Rectal smooth muscle tissue (tissue), 1 donor: ENCODE measurements at regions not wholly inside any gene's neighbourhood (a gene's known extent, or its start where the extent isn't known, plus 50 kb on each side); places are given as distances from the start of the nearest gene placed in this dataset.

Source experiments
- H3K27ac ChIP-seq: one replicate; pipeline ENCODE4 v1.7.0; 2013; ENCODE audit warnings: low read depth, low read length, inconsistent platforms
- H3K27me3 ChIP-seq: one replicate; pipeline ENCODE4 v1.7.0; 2013; ENCODE audit warnings: low read length; ENCODE audit not compliant: control insufficient read depth, insufficient read depth
- H3K36me3 ChIP-seq: one replicate; pipeline ENCODE4 v1.7.0; 2013; ENCODE audit warnings: low read length; ENCODE audit not compliant: control insufficient read depth, insufficient read depth
- H3K4me1 ChIP-seq: one replicate; pipeline ENCODE4 v1.7.0; 2013; ENCODE audit warnings: low read length; ENCODE audit not compliant: control insufficient read depth, insufficient read depth
- H3K4me3 ChIP-seq: one replicate; pipeline ENCODE4 v1.7.0; 2013; ENCODE audit warnings: low read length
- H3K9ac ChIP-seq: one replicate; pipeline ENCODE4 v1.7.0; 2013; ENCODE audit warnings: low read length

DNA sequence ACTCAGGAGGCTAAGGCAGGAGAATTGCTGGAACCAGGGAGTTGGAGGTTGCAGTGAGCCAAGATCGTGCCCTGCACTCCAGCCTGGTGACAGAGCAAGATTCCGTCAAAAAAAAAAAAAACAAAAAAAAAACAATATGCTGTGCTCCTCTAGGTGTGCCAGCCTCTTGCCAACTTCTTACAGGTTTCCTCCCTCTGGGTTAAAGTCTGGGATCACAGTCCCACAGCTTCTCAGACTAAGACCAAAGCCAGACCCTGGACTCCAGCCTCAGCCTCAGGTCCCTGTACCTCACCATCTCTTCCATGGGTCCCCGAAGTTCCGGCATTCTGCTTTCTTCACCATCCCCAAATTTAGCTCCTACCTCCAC, 180.8 kb upstream of the MVB12B start:
- no peaks in the 10 kb centered on the region for H3K4me1 ChIP-seq
- H3K9ac ChIP-seq: no peak overlapping the region
- H3K4me3 ChIP-seq: no peak overlapping the region

DNA sequence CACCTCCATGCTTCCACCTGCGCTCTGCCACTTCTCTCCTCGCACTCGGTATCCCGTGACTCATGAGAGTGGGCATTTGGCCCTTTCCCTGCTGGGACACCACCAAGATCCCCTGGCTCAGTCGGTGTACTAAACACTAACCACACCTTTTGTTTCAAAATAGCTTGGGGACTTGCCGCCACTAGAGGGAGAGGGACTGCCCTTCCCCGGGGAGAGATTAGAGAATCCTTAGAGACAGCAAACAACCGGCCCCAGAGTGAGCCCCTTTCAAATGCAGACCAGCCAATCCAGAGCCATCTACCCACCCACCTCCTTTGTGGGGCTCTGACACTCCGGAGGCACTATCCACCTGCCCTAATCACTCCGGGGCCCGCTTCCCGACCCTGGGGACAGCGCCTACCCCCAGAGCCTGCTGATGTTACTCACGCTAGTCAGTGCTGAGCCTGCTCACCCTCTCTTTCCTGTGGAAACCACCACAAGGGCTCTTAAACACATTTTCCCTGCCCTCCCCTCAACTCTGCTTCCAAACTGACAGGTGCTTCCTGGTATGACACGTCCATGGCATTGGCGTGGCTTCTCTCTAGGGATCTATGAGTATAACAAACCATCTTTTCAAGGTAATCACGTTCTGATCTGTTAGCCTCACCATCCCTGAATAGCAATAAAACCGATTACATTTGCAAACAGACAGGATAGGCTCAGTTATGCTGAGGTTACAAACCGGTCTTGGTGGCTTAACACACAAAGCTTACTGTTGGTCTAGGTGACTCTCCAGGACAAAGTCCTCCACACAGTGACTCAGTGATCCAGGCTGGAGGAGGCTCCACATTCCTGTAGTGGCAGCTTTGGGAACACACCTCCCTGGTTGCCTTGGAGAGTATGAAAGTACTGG, 180.1 kb upstream of the MVB12B start:
- no peaks in the 10 kb centered on the region for H3K36me3 ChIP-seq
- peaks cover 2% of the 10 kb centered on the region for H3K4me1 ChIP-seq
- no peak overlapping the region for H3K27ac ChIP-seq
- no peak overlapping the region for H3K4me3 ChIP-seq
- no peak overlapping the region for H3K9ac ChIP-seq
- no peaks in the 10 kb centered on the region for H3K27me3 ChIP-seq

More for the DNA sequence above, 180.8 kb upstream of the MVB12B start:
- H3K36me3 ChIP-seq: no peaks in the 10 kb centered on the region
- no peak overlapping the region for H3K27ac ChIP-seq
- no peaks in the 10 kb centered on the region for H3K27me3 ChIP-seq

DNA sequence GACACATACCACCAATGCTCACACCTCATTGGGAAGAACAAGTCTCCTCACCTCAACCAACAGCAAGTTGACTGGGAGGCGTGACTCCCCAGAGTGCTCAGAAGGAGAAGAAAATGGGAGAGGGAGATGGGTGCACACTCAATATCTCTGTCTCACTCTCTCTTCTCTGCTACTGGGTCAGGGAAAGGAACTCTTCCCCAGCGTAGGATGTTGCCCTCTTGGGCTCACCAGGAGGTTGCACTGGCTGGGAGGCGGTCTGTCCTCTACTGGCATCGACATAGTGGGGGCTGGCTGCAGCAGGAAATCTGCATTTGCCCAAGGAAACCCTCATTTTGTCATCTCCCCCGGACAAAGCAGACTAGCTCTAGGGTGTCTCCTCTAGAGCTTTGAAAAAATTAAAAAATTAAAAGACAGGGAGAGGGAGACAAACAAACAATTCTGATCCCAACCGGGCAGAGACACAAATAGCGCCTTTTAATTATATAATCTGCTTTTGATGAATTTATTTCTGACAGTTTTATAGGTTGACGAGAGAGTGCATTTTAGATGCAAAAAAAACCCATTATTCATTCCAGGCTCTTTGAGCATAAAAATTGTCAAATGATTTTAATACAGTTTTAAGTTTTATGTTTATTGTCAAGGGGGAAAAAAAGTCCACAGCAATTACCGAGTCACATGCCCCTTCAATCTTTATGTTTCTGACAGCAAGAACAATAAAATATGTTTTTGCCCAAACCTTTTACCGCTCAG, 179.3 kb upstream of the MVB12B start:
- Histone ChIP-seq H3K27me3 (no peaks in the 10 kb centered on the region), H3K27ac (no peak overlapping the region), H3K4me1 (peaks cover 2% of the 10 kb centered on the region), H3K9ac (no peak overlapping the region), H3K36me3 (no peaks in the 10 kb centered on the region), H3K4me3 (no peak overlapping the region)

DNA sequence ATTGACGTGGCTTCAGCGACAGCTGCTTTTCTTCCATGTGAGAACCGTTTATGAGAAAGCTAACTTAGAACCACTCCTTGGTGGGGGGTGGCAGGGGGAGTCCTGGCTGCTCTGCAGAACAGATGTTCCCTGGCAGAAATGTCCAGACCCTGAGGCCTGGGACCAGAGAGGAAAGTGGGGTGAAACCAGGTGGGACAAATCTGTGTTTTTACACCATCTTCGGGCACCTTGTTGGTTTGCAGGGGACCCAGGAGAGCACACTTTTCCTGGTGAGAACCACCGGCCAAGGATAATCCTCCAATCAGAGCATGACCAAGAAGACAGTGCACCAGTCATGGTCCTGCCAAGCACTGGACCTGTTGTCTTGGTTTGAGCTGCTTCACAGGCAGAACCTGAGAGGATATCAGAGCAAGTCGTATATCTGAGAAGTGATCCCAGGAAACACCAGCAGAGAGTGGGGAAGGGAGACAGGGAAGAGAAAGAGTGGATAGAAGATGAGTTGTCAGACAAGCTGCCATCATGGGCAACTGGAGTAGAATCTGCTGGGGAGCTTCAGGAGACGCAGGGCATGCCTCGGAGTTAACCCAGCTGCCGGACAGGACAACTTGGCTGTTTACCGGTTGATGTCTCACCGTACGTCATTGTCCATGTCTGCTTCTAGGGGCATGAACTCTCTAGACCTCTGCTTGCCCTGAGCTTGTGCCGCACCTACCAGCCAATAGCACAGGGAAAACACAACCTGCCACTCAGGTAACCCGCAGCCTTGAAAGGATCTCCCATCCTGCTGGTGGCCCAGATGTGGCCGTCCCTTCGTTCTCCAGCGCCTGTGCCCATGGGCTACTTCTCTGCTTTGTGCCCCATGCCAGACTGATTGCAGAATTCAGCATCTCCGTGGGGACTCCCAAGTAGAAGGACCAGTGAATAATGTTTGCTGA, 178.4 kb upstream of the MVB12B start:
- Histone ChIP-seq H3K27me3 (no peaks in the 10 kb centered on the region), H3K36me3 (no peaks in the 10 kb centered on the region), H3K9ac (no peak overlapping the region), H3K4me3 (no peak overlapping the region), H3K27ac (no peak overlapping the region), H3K4me1 (peaks cover 2% of the 10 kb centered on the region)

DNA sequence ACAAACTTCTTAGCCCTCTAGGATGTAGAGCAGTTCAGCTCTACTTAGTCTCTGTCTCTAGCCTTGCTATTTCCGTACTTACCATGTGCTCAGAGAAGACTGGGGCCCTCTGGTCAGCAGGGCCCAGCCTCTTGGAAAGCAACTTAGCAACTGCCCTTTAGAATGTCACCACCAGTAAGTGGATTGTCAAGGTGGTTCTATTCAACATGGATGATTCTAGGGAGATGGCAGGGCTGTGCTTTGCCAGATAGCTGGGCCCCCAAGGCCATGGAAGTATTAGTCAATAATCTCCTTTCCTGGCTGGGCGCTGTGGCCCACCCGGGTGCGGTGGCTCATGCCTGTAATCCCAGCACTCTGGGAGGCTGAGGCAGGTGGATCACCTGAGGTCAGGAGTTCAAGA, 177.6 kb upstream of the MVB12B start:
- H3K4me3 ChIP-seq: no peak overlapping the region
- H3K9ac ChIP-seq: no peak overlapping the region
- H3K36me3 ChIP-seq: no peaks in the 10 kb centered on the region
- H3K27ac ChIP-seq: no peak overlapping the region
- no peaks in the 10 kb centered on the region for H3K27me3 ChIP-seq
- peaks cover 2% of the 10 kb centered on the region for H3K4me1 ChIP-seq

DNA sequence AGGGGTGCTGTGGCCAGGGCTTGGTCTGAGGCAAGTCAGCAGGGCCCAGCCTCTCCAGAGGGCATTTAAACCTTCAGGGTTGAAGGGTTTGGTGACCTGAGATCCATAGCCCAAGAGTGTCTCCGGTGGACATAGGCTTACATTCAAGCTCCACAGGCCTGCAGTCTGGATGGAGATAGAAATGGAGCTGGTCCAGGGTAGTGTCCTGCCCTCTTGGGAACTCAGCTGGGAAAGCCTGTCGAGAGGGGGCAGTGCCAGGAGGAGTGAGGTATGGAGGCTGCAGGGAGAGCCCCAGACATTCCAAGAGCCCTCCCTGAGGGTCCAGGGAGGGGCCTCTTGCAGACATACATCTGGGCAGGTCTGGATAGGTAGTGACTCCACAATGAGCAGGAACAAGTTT, 177.0 kb upstream of the MVB12B start:
- Histone ChIP-seq H3K36me3 (no peaks in the 10 kb centered on the region), H3K9ac (no peak overlapping the region), H3K27ac (no peak overlapping the region), H3K4me3 (no peak overlapping the region), H3K27me3 (no peaks in the 10 kb centered on the region), H3K4me1 (peaks cover 2% of the 10 kb centered on the region)

DNA sequence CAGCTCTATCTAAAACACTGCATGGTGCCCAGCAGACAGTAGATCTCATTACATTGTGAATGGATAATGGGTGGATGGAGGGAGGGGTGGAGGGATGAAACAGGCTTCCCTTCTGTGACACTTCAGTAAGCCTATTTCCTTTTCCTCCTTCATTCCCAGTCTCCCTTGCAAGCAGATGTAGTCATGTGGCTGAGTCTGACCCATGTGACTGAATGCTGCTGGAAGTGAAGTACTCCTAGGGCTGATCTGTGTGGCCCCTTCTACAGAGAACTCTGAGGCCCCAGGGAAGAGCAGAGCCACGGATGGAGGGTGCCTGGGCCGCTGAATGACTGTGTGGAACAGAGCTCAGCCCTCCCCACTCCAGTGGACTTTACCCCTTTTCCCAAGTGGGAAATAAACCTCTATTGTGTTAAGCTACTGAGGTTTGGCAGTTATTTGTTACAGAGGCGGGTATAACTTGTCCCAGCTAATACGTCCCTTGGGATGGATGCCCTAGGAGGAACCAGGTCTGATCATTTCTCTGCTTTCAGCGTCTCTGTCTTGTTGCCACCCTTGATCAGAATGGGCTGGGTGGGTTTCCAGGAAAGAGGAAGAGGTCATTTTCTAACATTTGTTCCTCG, 176.1 kb upstream of the MVB12B start:
- H3K27me3 ChIP-seq: no peaks in the 10 kb centered on the region
- no peak overlapping the region for H3K27ac ChIP-seq
- no peaks in the 10 kb centered on the region for H3K36me3 ChIP-seq
- H3K4me3 ChIP-seq: no peak overlapping the region
- H3K4me1 ChIP-seq: peaks cover 2% of the 10 kb centered on the region
- H3K9ac ChIP-seq: no peak overlapping the region

DNA sequence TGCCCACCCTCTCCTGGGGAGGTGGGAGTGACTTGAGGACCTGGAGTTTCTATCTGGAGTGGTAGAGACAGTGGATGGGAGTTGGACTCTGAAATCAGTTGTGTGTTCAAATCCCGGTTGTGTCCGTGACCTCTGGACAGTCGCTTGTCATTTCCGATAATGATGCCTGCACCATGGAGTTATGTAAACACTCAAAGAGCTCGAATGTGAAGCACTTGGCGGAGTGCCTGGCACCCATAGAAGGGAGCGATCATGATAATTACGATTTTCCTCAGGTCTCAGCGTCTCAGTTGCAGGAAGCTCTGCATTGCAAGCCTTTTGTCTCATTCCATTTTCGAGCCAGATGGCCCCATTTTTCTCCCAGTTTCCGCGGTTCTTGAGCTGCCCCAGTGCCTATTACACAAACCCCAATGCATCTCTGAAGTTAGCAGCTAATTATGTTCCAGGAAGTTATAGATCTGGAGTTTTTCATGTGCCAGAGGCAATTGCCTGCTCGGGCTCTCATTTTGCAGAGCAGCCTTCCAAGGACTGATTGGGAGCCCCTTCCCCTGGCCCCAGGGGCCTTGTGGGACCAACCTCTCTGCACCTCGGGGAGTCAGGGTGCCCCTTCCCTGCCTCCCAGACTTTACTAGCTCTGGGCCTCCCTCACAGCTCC, 175.5 kb upstream of the MVB12B start:
- H3K36me3 ChIP-seq: no peaks in the 10 kb centered on the region
- no peaks in the 10 kb centered on the region for H3K27me3 ChIP-seq
- H3K9ac ChIP-seq: no peak overlapping the region
- peak overlapping the region; percentile 30 for H3K4me3 ChIP-seq
- no peak overlapping the region for H3K27ac ChIP-seq
- peaks cover 2% of the 10 kb centered on the region for H3K4me1 ChIP-seq

DNA sequence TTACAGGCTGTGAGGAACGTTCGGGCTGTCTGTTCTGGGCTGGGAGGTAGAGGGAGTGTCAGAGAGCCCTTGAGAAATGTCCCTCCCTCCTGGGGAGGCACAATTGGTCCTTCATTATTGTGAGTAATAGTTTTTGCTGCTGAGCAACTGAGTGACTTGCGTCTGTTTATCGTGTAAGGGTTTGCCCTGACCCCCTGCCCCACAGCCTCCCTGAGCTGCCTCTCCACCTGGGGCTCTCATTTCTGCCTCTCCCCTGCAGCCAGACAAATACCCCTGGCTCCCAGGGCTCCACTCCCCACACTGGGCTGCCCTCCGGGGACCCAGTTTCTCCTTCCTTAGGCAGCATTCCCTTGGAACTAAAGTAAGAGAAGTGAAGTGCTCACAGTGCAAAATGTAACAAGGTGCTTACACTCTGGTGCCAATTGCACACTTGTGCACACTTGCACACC, 174.9 kb upstream of the MVB12B start:
- Histone ChIP-seq H3K4me3 (peak overlapping the region; percentile 30), H3K9ac (no peak overlapping the region), H3K27me3 (no peaks in the 10 kb centered on the region), H3K4me1 (peaks cover 2% of the 10 kb centered on the region), H3K27ac (no peak overlapping the region), H3K36me3 (no peaks in the 10 kb centered on the region)

DNA sequence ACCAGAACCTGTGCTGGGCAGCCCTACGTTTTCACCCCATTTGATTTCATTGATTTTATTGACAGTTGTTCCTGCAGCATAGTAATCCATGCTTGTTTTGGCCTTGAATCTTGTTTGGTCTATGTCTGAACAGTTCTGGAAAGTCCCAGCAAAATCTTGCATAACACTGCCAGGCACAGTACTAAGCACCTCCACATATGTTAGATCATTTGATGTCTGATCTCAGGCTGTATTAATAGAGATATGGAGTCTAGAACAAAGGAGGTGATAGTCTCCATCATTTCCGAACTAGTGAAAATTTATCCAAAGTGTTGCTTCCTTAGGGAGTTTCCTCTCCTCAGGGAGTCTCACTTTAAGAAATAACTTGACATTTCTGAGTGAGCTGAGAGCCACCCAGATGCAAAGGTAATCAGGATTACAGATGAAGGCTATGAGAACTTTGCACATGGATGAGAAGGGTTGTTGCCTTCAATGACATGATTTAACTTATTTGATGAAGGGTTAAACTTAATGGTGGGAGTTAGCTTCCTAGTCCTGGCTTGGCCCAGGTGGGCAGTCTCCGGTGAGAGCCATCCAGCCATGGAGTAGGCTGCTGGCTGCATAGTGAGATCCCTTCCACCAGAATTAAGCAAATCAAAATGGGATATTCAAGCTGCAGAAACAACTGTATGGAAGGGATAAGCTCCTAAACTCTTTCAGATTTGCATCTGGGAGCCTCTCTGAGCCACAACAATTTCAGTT, 173.8 kb upstream of the MVB12B start:
- Histone ChIP-seq H3K36me3 (no peaks in the 10 kb centered on the region), H3K27me3 (no peaks in the 10 kb centered on the region), H3K9ac (no peak overlapping the region), H3K4me1 (peaks cover 2% of the 10 kb centered on the region), H3K4me3 (no peak overlapping the region), H3K27ac (no peak overlapping the region)

DNA sequence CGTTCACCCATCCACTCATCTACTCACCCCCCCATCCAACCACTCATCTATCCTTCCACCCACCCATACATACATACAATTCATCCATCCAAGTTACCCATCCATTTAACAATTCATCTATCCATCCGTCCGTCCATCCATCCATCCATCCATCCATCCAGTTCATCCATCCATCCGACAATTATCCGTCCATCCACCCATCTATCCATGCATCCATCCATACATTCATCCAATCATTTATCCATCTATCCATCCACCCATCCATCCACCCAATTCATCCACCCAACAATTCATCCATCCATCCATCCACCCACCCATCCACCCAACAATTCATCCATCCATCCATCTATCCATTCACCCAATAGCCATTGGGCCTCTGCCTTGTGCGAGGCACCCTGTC, 173.2 kb upstream of the MVB12B start:
- Histone ChIP-seq H3K4me1 (peaks cover 2% of the 10 kb centered on the region), H3K27ac (no peak overlapping the region), H3K27me3 (no peaks in the 10 kb centered on the region), H3K9ac (no peak overlapping the region), H3K36me3 (no peaks in the 10 kb centered on the region), H3K4me3 (no peak overlapping the region)
